Right lobe of liver (tissue), 6 donors: ENCODE measurements at regions not wholly inside any gene's neighbourhood (a gene's known extent, or its start where the extent isn't known, plus 50 kb on each side); places are given as distances from the start of the nearest gene placed in this dataset.

Experiments used
- ATAC-seq, 4 donors: fragments of 200-7000 bp; cut with Tn5 transposase; one replicate each; pipeline ENCODE4 v1.9.1; 2020; ENCODE audit warnings: mild to moderate bottlenecking in 4 of 4, moderate library complexity in 4 of 4
- DNase-seq, 3 donors: peaks; one replicate each; pipeline ENCODE4 v3.0.0-alpha.2; 2020
- H3K27ac ChIP-seq, 3 donors: fragments of 200-600 bp; one replicate each; pipeline ENCODE4 v1.8.0; 2022
- H3K27me3 ChIP-seq, 2 donors: fragments of 200-600 bp; one replicate each; pipeline ENCODE4 v1.8.0; 2022
- H3K36me3 ChIP-seq, 4 donors: fragments of 200-600 bp; sonication (generic) in 1 of 4; one replicate each; pipeline versions ENCODE4 v1.5.1 to v1.8.0; 2017 to 2022; ENCODE audit warnings: control low read depth in 1 of 4
- H3K4me1 ChIP-seq, 4 donors: fragments of 200-600 bp; sonication (generic) in 1 of 4; one replicate each; pipeline versions ENCODE4 v1.5.1 to v1.8.0; 2017 to 2022; ENCODE audit warnings: control low read depth in 1 of 4
- H3K4me3 ChIP-seq, 3 donors: fragments of 200-600 bp; one replicate each; pipeline ENCODE4 v1.8.0; 2022
- H3K9me3 ChIP-seq, 4 donors: fragments of 200-600 bp; sonication (generic) in 1 of 4; one replicate each; pipeline versions ENCODE4 v1.5.1 to v1.8.0; 2017 to 2022; ENCODE audit warnings: control low read depth in 1 of 4
- POLR2A ChIP-seq: fragments of 450-650 bp; IDR thresholded peaks from one replicate; pipeline ENCODE4 v1.6.1; 2017; ENCODE audit warnings: antibody characterized with exemption, mild to moderate bottlenecking
- WGBS: methylation state at CpG from one replicate; pipeline ENCODE4 v1.1.6; 2018; ENCODE audit warnings: low coverage, low lambda C conversion rate; ENCODE audit not compliant: insufficient coverage; ENCODE audit errors: missing lambda C conversion rate; 5-methylcytosine and 5-hydroxymethylcytosine counted together
- intact Hi-C, 2 donors: fragments of 100-400 bp; cut with DNase I; formaldehyde crosslinking; loops; one replicate each; pipeline versions ENCODE4 v1.11.2 to v1.14.1; 2022
- TF ChIP-seq, protein P1 (sequence below), 4 donors: fragments of 200-600 bp in 3 of 4; fragments of 450-650 bp in 1 of 4; IDR thresholded peaks; one replicate each; pipeline versions ENCODE4 v1.5.1 to v1.8.0; 2016 to 2022; ENCODE audit warnings: antibody characterized with exemption in 4 of 4, mild to moderate bottlenecking in 2 of 4
- donor health status: DM: no; HTN: yes; CAD: no.
- donor health status: DM: no; HTN: no; CAD: no.
- donor health status: DM: no; HTN: no; CAD: no.
- donor health status: DM: no; HTN: yes; CAD: no.
- donor health status: DM: no; HTN: yes; CAD: no.

DNA sequence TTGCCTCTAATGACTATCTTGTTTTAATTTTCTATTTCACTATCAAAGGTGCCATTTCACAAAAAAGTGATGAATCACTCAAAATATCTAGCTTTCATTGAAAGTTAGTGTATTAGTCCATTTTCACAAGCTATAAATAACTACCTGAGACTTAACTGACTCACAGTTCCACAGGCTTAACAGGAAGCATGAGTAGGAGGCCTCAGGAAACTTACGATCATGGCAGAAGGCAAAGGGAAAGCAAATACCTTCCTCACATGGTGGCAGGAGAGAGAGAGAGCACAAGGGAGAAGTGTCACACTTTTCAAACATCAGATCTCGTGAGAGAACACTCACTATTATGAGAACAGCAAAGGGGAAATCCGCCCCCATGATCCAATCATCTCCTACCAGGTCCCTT, 1220.4 kb upstream of the ZEB2 start:
- 77% methylated on average over 3 of the region's 3 CpGs for WGBS

DNA sequence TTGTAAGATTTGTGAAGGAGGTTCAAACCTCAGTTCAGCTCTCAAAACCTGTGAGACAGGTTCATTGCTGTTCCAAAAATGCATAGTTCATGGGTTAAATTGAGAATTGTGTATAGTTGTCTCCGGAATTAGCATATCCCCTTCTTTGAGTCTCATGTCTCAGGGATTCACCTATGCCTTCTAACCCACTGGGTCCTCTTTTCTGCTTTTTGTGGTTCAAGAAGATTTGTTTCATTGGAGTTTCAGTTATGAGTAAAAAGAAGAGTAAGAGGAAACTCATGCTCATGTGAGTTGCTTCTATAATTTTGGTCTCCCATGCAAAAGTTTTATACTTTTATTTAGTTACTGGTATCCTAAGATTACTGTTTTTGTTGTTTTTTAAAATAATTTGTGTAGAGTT, 1219.8 kb upstream of the ZEB2 start:
- 86% methylated on average over 1 of the region's 1 CpG for WGBS
- no peak for TF ChIP-seq POLR2A
- TF ChIP-seq, protein P1, sequence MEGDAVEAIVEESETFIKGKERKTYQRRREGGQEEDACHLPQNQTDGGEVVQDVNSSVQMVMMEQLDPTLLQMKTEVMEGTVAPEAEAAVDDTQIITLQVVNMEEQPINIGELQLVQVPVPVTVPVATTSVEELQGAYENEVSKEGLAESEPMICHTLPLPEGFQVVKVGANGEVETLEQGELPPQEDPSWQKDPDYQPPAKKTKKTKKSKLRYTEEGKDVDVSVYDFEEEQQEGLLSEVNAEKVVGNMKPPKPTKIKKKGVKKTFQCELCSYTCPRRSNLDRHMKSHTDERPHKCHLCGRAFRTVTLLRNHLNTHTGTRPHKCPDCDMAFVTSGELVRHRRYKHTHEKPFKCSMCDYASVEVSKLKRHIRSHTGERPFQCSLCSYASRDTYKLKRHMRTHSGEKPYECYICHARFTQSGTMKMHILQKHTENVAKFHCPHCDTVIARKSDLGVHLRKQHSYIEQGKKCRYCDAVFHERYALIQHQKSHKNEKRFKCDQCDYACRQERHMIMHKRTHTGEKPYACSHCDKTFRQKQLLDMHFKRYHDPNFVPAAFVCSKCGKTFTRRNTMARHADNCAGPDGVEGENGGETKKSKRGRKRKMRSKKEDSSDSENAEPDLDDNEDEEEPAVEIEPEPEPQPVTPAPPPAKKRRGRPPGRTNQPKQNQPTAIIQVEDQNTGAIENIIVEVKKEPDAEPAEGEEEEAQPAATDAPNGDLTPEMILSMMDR (IDR thresholded peaks at IDR 0.05), result no peak
- no peaks in the 10 kb centered on the region for H3K27me3 ChIP-seq
- no peak overlapping the region for H3K4me3 ChIP-seq
- no peak for ATAC-seq
- H3K36me3 ChIP-seq, result no peaks in the 10 kb centered on the region
- H3K4me1 ChIP-seq, result no peaks in the 10 kb centered on the region
- intact Hi-C loops, result no loop called here
- H3K27ac ChIP-seq, result no peak overlapping the region
- DNase-seq, result no peak
- H3K9me3 ChIP-seq, result no peaks in the 10 kb centered on the region

More for the DNA sequence above, 1220.4 kb upstream of the ZEB2 start:
- DNase-seq, result no peak
- Histone ChIP-seq H3K9me3 (no peaks in the 10 kb centered on the region), H3K36me3 (no peaks in the 10 kb centered on the region), H3K27me3 (no peaks in the 10 kb centered on the region), H3K4me3 (no peak overlapping the region), H3K4me1 (no peaks in the 10 kb centered on the region), H3K27ac (no peak overlapping the region)
- TF ChIP-seq, protein P1 (IDR thresholded peaks at IDR 0.05), result no peak
- no peak for TF ChIP-seq POLR2A
- intact Hi-C loops, result no loop called here
- no peak for ATAC-seq

DNA sequence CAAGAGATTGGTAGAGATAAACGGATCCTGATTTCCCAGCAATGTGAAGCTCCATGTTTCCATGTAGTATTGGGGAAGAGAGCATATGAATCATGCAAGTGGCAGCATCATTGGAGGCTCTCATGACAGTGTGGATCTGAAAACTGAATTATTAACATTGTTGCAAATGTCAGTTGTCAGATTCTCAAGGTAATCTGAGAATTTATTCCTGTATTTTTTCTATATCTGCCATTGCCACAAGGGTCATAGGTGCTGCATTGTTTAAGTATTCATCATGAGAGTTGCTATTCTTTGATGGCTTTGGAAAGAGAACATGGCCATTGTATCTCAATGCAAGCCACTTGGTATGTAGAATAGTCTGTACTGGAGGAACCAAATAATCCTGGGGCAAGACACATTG, 1217.0 kb upstream of the ZEB2 start:
- Histone ChIP-seq H3K36me3 (no peaks in the 10 kb centered on the region), H3K27me3 (no peaks in the 10 kb centered on the region), H3K27ac (no peak overlapping the region), H3K9me3 (no peaks in the 10 kb centered on the region), H3K4me1 (no peaks in the 10 kb centered on the region), H3K4me3 (no peak overlapping the region)
- no peak for TF ChIP-seq POLR2A
- TF ChIP-seq, protein P1 (IDR thresholded peaks at IDR 0.05), result no peak
- 20% methylated on average over 1 of the region's 1 CpG for whole genome bisulfite sequencing
- intact Hi-C loops, result no loop called here
- ATAC-seq (no peak), DNase-seq (no peak)

DNA sequence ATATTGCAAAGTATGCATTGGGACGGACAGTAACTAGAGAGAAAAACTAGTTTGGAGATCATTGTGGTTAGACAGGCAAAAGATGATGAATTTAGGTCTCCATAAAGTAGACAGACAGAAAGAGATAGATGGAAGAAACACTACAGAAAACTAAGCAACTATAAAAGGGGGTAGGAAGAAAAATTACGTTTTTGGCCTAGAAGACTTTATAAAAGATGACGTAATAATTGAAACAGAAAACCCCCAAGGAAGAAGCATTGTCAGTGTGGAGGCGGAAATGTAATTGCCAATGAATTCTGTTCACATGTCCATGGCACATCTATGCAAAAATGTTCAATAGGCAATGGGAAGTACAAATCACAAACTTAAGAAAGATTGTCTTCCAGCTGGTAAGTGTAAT, 1211.5 kb upstream of the ZEB2 start:
- no peak for ATAC-seq
- WGBS, result 81% methylated on average over 4 of the region's 4 CpGs

More for the DNA sequence above, 1211.5 kb upstream of the ZEB2 start:
- no peak overlapping the region for H3K4me3 ChIP-seq
- no peak for DNase-seq
- H3K9me3 ChIP-seq, result no peaks in the 10 kb centered on the region
- no peaks in the 10 kb centered on the region for H3K4me1 ChIP-seq
- H3K27me3 ChIP-seq, result no peaks in the 10 kb centered on the region
- no peaks in the 10 kb centered on the region for H3K36me3 ChIP-seq
- TF ChIP-seq, protein P1 (IDR thresholded peaks at IDR 0.05), result no peak
- TF ChIP-seq POLR2A, result no peak
- intact Hi-C loops, result no loop called here
- H3K27ac ChIP-seq, result no peak overlapping the region
